B cell (primary cell): ENCODE measurements at regions not wholly inside any gene's neighbourhood (a gene's known extent, or its start where the extent isn't known, plus 50 kb on each side); places are given as distances from the start of the nearest gene placed in this dataset.

ENCODE experiments used
- CTCF ChIP-seq: fragments of 200-600 bp; IDR thresholded peaks from one replicate; pipeline ENCODE4 v1.8.0; 2022; ENCODE audit warnings: antibody characterized with exemption, mild to moderate bottlenecking
- EZH2 ChIP-seq: IDR thresholded peaks from 2 replicates; pipeline ENCODE4 v1.6.1; 2012; ENCODE audit warnings: borderline replicate concordance, low read depth, mild to moderate bottlenecking, moderate library complexity, low read length; ENCODE audit not compliant: insufficient read depth, poor library complexity, severe bottlenecking

GRCh38 chr7:67752227-67752626 lies 755.6 kb downstream of the TYW1 start:
- TF ChIP-seq CTCF (no peak), EZH2 (no peak)
